HG03039 (cell line): ENCODE measurements at regions not wholly inside any gene's neighbourhood (a gene's known extent, or its start where the extent isn't known, plus 50 kb on each side); places are given as distances from the start of the nearest gene placed in this dataset.
"Not testable (repeated sequence)": the region's sequence is repeated elsewhere in the genome, so short reads cannot be mapped to it uniquely, and the experiment has no call there.

ENCODE experiments used
- ATAC-seq: cut with Tn5 transposase; IDR thresholded peaks from one replicate; pipeline ENCODE4 v1.9.1; 2021; ENCODE audit warnings: mild to moderate bottlenecking, moderate library complexity; ENCODE audit not compliant: unreplicated experiment

GRCh38 chr5:94102849-94103248 is 361.4 kb upstream of the POU5F2 start:
- ATAC-seq, result no peak

GRCh38 chr5:94097384-94097783 is 356.0 kb upstream of the POU5F2 start:
- ATAC-seq, result not testable (repeated sequence)

- no peak for ATAC-seq
Measured at GRCh38 chr5:94094793-94095441, 353.5 kb upstream of the POU5F2 start.

DNA sequence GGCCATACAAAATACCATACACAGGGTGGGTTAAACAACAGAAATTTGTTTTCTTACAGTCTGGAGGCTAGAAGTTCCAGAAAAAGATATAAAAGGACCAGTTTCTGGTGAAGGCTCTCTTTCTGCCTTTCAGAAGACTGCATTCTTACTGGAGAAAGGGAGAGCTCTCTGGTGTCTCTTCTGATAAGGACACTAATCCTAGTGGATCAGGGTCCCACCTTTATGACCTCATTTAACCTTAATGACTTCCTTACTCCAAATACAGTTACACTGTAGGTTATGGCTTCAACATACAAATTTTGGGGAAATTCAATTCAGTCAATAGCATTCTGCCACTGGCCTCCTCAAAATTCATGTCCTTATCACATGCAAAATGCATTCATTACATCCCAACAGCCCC is 351.9 kb upstream of the POU5F2 start:
- ATAC-seq, result no peak

DNA sequence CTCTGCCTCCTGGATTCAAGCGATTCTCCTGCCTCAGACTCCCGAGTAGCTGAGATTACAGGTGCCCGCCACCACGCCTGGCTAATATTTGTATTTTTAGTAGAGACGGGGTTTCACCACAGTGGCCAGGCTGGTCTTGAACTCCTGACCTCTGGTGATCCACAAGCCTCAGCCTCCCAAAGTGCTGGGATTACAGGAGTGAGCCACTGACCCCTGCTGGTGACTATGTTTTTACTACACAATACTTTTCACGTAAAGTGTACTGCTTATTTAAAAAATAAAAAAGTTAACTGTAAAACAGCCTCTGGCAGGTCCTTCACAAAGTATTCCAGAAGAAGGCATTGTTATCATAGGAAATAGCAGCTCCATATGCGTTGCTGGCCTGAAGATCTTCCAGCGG is 345.2 kb upstream of the POU5F2 start:
- not testable (repeated sequence) for ATAC-seq

DNA sequence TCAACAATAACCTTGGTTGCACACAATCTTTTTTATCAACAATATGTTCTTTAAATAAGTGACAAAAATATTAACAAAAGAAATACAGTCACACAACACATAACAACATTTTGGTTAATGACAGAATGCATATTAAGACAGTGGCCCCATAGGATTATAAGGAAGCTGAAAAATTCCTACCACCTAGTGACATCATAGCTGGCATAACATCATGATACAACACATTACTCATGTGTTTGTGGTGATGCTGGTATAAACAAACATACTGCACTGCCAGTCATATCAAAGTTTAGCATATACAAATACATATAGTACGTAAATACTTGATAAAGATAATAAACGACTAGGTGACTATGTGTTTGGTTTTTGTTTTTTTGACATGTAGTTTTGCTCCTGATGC is 344.8 kb upstream of the POU5F2 start:
- ATAC-seq, result no peak

GRCh38 chr5:94082405-94082804 is 341.0 kb upstream of the POU5F2 start:
- no peak for ATAC-seq

GRCh38 chr5:94081088-94081487 is 339.7 kb upstream of the POU5F2 start:
- ATAC-seq, result no peak

GRCh38 chr5:94080390-94080789 is 339.0 kb upstream of the POU5F2 start:
- no peak for ATAC-seq

DNA sequence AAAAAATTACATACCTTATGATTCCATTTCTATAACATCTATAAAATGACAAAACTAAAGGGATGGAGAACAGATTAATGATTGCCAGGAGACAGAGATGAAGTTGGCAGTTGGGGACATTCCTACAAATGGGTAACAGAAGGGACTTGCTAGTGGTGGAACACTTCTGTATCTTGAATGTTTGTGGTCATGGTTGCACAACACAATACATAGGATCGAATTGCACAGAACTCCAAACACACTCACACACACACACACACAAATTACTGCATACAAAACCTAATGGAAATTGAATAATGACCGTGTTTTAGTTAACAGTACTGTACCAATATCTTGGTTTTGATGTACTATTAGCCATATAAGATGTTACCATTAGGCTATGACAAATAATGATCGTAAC is 330.7 kb upstream of the POU5F2 start:
- no peak for ATAC-seq

GRCh38 chr5:94066437-94067207 is 325.2 kb upstream of the POU5F2 start:
- no peak for ATAC-seq

DNA sequence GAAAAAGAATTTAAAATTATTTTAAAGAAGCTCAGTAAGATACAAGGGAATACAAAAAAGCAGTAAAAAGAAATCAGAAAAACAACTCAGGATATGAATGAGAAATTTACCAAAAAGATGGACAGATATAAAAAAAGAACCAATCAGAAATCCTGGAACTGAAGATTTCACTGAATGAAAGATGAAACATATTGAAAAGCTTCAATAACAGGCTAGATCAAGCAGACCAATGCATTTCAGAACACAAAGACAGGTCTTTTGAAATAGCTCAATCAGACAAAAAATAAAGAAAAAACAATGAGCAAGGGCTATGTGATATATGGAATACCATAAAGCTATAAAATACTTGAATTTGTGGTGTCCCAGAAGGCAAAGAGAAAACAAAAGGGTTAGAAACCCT is 322.6 kb upstream of the POU5F2 start:
- no peak for ATAC-seq

- ATAC-seq, result no peak
Measured at GRCh38 chr5:94057655-94058054, 316.3 kb upstream of the POU5F2 start.

DNA sequence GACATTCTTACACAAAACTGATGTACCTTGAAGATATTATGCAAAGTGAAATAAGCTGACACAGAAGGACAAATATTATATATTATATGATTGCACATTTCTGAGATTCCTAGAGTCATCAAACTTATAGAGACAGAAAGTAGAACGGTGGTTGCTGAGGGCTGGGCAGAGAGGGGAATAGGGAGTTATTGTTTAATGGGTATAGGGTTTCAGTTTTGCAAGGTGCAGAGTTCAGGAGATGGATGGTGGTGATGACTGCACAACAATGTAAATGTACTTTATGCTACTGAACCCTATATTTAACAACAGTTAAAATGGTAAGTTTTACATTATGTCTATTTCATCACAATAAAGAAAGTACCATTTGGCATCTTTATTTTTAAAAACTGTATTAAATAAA is 315.8 kb upstream of the POU5F2 start:
- no peak for ATAC-seq

DNA sequence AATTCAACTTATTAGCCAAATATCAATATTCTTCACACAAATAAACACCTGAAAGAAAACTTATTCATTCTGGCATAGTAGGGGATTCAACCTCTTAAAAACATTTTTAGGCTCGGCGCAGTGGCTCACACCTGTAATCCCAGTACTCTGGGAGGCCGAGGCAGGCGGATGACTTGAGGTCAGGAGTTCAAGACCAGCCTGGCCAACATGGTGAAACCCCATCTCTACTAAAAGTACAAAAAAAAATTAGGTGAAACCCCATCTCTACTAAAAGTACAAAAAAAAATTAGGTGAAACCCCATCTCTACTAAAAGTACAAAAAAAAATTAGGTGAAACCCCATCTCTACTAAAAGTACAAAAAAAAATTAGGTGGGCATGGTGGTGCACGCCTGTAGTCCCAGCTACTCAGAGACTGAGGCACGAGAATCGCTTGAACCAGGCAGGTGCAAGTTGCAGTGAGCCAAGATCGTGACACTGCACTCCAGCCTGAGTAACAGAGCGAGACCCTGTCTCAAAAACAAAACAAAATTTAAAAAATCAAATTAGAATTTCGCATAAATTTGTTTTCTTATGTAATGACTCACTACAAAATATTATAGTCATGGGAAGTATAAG is 308.0 kb upstream of the POU5F2 start:
- peak; percentile 65 for ATAC-seq

DNA sequence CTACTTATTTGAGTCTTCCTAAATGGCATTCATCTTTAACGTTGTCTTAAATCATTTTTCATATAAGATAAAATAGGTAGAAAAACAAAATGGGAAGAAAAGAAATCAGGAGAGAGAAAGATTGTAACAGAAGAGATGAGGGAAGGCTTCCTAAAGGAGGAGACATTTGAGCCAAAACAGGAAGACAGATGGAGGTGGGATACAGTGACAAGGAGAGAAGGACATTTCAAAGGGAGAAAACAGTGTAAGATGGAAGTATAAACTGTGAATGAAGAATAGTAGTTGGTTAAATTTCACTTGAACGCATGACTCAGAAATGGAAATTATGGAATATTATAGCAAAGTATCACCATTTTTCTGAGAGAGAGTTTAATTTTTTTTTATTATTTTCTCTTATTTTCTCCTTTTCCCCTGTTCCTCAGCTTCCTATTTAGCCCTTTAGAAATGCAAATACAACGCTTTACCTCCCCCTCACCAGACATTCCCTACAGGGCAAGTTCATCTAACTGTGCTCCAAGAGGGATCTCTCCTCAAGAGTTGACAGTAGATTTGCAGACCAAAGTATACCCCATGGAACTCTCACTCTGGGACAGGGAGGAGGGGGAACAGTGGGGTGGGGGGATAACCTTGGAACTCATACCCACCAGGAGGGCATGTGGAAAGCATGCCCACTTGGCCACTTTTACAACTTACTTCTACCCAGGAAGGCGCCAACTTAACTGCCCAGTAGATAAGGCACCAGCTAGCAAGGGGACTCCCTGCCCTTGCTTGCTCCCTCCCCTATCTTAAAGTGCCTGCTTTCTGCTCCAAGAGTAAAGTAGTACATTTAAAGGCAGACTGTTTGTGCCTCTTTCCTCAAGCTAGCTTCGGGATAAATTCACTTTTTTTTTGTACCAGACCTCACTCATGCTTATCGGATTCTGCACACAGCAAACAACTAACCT is 304.7 kb upstream of the POU5F2 start:
- no peak for ATAC-seq

- no peak for ATAC-seq
Measured at GRCh38 chr5:94043311-94043710, 301.9 kb upstream of the POU5F2 start.

DNA sequence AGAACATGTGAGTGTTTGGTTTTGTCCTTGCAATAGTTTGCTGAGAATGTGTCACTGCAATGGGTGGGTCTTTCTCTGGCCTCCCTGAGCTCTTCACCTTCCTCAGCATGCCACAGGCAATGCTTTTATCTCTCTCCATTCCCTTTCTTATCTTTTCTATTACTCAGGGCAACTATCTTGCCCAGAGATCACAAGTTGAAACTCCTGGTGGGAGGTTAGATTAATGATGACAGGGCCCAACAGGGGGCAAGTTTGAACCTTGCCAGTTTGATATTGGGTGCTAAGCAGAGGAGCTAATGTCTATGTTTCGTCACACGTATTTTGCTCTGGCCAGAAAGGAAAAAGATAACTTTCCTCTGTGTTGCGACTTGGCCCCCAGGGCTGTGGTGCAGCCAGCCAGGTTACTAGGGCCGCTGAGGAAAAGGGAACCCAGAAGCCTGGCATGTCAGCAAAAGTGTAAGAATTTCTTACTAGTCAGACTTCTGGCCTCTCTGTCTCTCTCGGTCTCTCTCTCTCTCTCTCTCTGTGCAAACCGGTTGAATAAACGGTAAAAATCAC is 299.3 kb upstream of the POU5F2 start:
- ATAC-seq, result no peak

GRCh38 chr5:94039101-94039500 is 297.7 kb upstream of the POU5F2 start:
- no peak for ATAC-seq

GRCh38 chr5:94031631-94032030 is 290.2 kb upstream of the POU5F2 start:
- no peak for ATAC-seq

- ATAC-seq, result no peak
Measured at GRCh38 chr5:94028001-94028400, 286.6 kb upstream of the POU5F2 start.
